Ascending aorta (tissue), 2 donors: ENCODE measurements at regions not wholly inside any gene's neighbourhood (a gene's known extent, or its start where the extent isn't known, plus 50 kb on each side); places are given as distances from the start of the nearest gene placed in this dataset.

Experiments
- DNase-seq, 2 donors: peaks; one replicate each; pipeline ENCODE4 v3.0.0-alpha.2; 2019; ENCODE audit warnings: low spot score in 2 of 2
- H3K27ac ChIP-seq, 2 donors: fragments of 200-600 bp; sonication (generic); one replicate each; pipeline ENCODE4 v1.5.1; 2016 to 2017; ENCODE audit warnings: mild to moderate bottlenecking in 1 of 2
- H3K27me3 ChIP-seq: fragments of 200-600 bp; sonication (generic); one replicate; pipeline ENCODE4 v1.5.1; 2017
- H3K36me3 ChIP-seq, 2 donors: fragments of 200-600 bp; sonication (generic); one replicate each; pipeline ENCODE4 v1.5.1; 2016
- H3K4me1 ChIP-seq, 2 donors: fragments of 200-600 bp; sonication (generic); one replicate each; pipeline ENCODE4 v1.5.1; 2016 to 2017; ENCODE audit warnings: mild to moderate bottlenecking in 1 of 2
- H3K4me3 ChIP-seq, 2 donors: fragments of 200-600 bp; sonication (generic); one replicate each; pipeline ENCODE4 v1.5.1; 2016 to 2017; ENCODE audit warnings: mild to moderate bottlenecking in 1 of 2
- H3K9me3 ChIP-seq, 2 donors: fragments of 200-600 bp; sonication (generic); one replicate each; pipeline ENCODE4 v1.5.1; 2016
- CTCF ChIP-seq, 3 experiments: fragments of 200-600 bp in 2 of 3; fragments of 450-650 bp in 1 of 3; sonication (generic) in 2 of 3; IDR thresholded peaks; one replicate each; pipeline ENCODE4 v1.5.1; 2016 to 2019; ENCODE audit warnings: antibody characterized with exemption in 3 of 3, mild to moderate bottlenecking in 1 of 3, moderate library complexity in 1 of 3
- intact Hi-C: fragments of 100-400 bp; cut with DNase I; formaldehyde crosslinking; loops from one replicate; pipeline ENCODE4 v1.15.1; 2023

- DNase-seq: no peak
- Histone ChIP-seq H3K4me1 (no peaks in the 10 kb centered on the region), H3K27me3 (no peaks in the 10 kb centered on the region), H3K27ac (no peak overlapping the region), H3K9me3 (no peaks in the 10 kb centered on the region), H3K36me3 (no peaks in the 10 kb centered on the region), H3K4me3 (no peak overlapping the region)
- intact Hi-C loops: no loop called here
- no peak for TF ChIP-seq CTCF (IDR thresholded peaks at IDR 0.05)
Measured at GRCh38 chr9:82890865-82891264, 172.1 kb downstream of the RASEF start.

GRCh38 chr9:82891321-82891720 lies 171.6 kb downstream of the RASEF start:
- TF ChIP-seq CTCF (IDR thresholded peaks at IDR 0.05): no peak
- intact Hi-C loops: no loop called here
- no peaks in the 10 kb centered on the region for H3K9me3 ChIP-seq

GRCh38 chr9:82893549-82893948 lies 169.4 kb downstream of the RASEF start:
- no peak for DNase-seq
- Histone ChIP-seq H3K4me1 (no peaks in the 10 kb centered on the region), H3K27me3 (no peaks in the 10 kb centered on the region), H3K4me3 (no peak overlapping the region), H3K27ac (no peak overlapping the region), H3K9me3 (no peaks in the 10 kb centered on the region), H3K36me3 (no peaks in the 10 kb centered on the region)
- intact Hi-C loops: no loop called here
- TF ChIP-seq CTCF (IDR thresholded peaks at IDR 0.05): no peak

More at GRCh38 chr9:82891321-82891720, 171.6 kb downstream of the RASEF start:
- Histone ChIP-seq H3K27me3 (no peaks in the 10 kb centered on the region), H3K27ac (no peak overlapping the region), H3K4me1 (no peaks in the 10 kb centered on the region), H3K4me3 (no peak overlapping the region), H3K36me3 (no peaks in the 10 kb centered on the region)
- DNase-seq: no peak

GRCh38 chr9:82894548-82894947 lies 168.4 kb downstream of the RASEF start:
- intact Hi-C loops: no loop called here
- no peaks in the 10 kb centered on the region for H3K27me3 ChIP-seq
- no peak overlapping the region for H3K27ac ChIP-seq
- no peak overlapping the region for H3K4me3 ChIP-seq
- H3K36me3 ChIP-seq: no peaks in the 10 kb centered on the region
- no peak for DNase-seq
- no peaks in the 10 kb centered on the region for H3K4me1 ChIP-seq
- TF ChIP-seq CTCF (IDR thresholded peaks at IDR 0.05): no peak
- H3K9me3 ChIP-seq: no peaks in the 10 kb centered on the region

- Histone ChIP-seq H3K4me3 (no peak overlapping the region), H3K36me3 (no peaks in the 10 kb centered on the region), H3K27ac (no peak overlapping the region), H3K27me3 (no peaks in the 10 kb centered on the region), H3K4me1 (no peaks in the 10 kb centered on the region), H3K9me3 (no peaks in the 10 kb centered on the region)
- no peak for TF ChIP-seq CTCF (IDR thresholded peaks at IDR 0.05)
- DNase-seq: no peak
- intact Hi-C loops: no loop called here
Measured at GRCh38 chr9:82894961-82895821, 167.8 kb downstream of the RASEF start.

GRCh38 chr9:82895822-82896110 lies 167.2 kb downstream of the RASEF start:
- no peaks in the 10 kb centered on the region for H3K36me3 ChIP-seq
- intact Hi-C loops: no loop called here
- H3K4me3 ChIP-seq: no peak overlapping the region
- no peaks in the 10 kb centered on the region for H3K4me1 ChIP-seq
- DNase-seq: no peak
- H3K27ac ChIP-seq: no peak overlapping the region
- H3K27me3 ChIP-seq: no peaks in the 10 kb centered on the region
- no peaks in the 10 kb centered on the region for H3K9me3 ChIP-seq
- no peak for TF ChIP-seq CTCF (IDR thresholded peaks at IDR 0.05)
